ENCODE measurements at regions not wholly inside any gene's neighbourhood (a gene's known extent, or its start where the extent isn't known, plus 50 kb on each side); places are given as distances from the start of the nearest gene placed in this dataset.

- no peak for TF ChIP-seq POLR2A (IDR thresholded peaks at IDR 0.05)
- TF ChIP-seq, protein P1, sequence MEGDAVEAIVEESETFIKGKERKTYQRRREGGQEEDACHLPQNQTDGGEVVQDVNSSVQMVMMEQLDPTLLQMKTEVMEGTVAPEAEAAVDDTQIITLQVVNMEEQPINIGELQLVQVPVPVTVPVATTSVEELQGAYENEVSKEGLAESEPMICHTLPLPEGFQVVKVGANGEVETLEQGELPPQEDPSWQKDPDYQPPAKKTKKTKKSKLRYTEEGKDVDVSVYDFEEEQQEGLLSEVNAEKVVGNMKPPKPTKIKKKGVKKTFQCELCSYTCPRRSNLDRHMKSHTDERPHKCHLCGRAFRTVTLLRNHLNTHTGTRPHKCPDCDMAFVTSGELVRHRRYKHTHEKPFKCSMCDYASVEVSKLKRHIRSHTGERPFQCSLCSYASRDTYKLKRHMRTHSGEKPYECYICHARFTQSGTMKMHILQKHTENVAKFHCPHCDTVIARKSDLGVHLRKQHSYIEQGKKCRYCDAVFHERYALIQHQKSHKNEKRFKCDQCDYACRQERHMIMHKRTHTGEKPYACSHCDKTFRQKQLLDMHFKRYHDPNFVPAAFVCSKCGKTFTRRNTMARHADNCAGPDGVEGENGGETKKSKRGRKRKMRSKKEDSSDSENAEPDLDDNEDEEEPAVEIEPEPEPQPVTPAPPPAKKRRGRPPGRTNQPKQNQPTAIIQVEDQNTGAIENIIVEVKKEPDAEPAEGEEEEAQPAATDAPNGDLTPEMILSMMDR (IDR thresholded peaks at IDR 0.05), result no peak
These were observed 1486.8 kb upstream of the C9orf72 start for GRCh38 chr9:29060041-29060440.
